ENCODE measurements at regions not wholly inside any gene's neighbourhood (a gene's known extent, or its start where the extent isn't known, plus 50 kb on each side); places are given as distances from the start of the nearest gene placed in this dataset.
"Not testable (repeated sequence)": the region's sequence is repeated elsewhere in the genome, so short reads cannot be mapped to it uniquely, and the experiment has no call there.

DNA sequence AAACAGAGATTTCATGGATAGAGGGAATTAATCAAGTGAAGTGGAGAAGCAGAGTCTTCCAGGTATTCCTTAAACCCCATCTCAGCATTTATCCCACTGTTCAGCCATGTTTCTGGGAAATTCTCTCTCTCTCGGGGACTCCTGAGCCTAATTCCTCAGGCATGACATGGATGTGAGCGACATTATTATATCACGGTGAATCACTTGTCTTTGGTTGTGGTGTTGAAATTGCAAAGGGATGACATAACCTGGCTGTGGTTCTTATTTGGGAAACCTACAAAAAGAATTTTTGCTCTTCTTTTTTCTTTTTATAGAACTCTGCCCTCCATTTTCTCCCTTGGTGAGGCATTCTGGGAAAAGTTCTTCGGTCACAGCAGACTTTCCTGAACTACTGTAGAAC, 457.9 kb upstream of the PTGER4 start:
- DNase-seq (ENCODE audit: low spot score) = no peak

GRCh38 chr5:40221255-40221654, 458.5 kb upstream of the PTGER4 start:
- no peak for DNase-seq (ENCODE audit: low spot score)

- no peak for DNase-seq (ENCODE audit: low spot score)
Observed at GRCh38 chr5:40220260-40220659, 459.5 kb upstream of the PTGER4 start.

GRCh38 chr5:40217553-40217952, 462.2 kb upstream of the PTGER4 start:
- no peak for DNase-seq (ENCODE audit: low spot score)

DNA sequence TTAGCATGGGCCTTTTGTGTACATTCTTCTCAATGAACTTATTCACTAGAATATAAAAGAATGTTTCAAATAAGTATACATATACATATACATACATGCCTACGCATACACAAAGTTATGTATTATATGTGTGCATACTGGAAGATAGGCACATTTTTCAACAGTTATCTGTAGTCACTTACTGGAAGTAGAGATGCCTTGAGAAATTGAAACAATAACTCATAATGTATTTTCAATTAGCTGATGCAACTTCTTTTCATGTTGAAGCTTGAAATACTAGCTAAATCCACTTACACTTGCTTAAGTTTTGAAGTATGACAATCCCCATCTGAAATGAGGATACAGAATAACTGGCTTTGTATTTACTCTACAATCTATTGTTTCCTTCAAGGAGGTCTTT, 469.0 kb upstream of the PTGER4 start:
- no peak for DNase-seq (ENCODE audit: low spot score)

DNA sequence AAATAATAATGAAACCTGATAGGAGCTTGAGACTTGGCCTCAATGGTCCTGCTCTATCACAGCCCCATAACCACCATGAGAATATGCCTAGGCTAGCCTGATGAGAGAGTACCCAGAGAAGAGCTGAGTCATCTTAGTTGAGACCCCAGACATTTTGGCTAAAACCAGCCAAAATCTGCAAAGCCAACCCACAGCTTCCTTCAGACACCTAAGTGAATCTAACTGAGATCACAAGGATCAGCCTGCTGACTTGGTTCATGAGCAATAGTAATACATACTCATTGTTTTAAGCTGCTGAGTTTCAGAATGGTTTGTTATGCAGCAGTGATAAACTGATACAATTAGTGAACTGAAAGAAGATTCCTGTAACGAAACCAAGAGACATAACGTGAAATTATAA, 473.7 kb upstream of the PTGER4 start:
- no peak for DNase-seq (ENCODE audit: low spot score)

- DNase-seq (ENCODE audit: low spot score) = no peak
Observed at GRCh38 chr5:40204144-40204543, 475.6 kb upstream of the PTGER4 start.

DNA sequence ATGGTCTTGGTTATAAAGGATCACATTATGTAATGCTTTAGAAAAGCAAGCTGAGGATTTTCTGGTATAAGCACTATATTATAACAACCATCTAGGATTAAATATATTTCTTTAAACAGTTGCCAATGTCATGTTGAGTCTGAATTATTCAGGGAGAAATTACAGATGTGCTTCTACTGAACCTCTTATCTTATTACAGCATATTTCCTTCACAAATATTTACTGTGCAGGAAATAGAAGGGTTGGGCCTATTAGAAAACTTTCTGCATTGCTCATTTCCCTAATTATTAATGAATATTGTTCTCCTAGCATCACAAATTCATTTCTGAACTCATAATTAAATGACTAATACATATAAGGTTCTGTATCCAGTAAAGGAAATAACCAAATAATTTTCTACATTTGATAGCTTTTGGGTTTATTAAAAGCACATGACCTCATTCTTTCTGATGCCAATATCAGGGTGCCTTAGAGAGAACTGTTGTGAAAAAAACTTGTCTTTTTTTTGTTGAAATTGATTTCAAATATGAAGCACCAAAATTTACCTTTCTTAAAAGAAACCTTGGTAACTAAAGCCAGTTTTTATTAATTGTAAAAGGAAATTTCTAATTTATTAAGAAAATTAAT, 476.8 kb upstream of the PTGER4 start:
- DNase-seq (ENCODE audit: low spot score) = no peak

GRCh38 chr5:40198736-40199135, 481.0 kb upstream of the PTGER4 start:
- no peak for DNase-seq (ENCODE audit: low spot score)

DNA sequence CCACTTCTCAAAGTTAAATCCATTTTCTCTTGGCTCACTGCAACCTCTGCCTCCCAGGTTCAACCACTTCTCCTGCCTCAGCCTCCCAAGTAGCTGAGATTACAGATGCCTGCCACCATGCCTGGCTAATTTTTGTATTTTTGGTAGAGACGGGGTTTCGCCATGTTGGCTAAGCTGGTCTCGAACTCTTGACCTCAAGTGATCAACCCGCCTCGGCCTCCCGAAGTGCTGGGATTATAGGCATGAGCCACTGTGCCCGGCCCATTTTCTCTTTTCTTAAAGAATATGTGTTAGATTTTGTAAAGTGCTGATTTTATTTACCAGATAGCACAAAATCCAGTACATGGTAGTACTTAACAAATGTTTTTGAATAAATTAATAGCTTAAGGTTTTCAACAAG, 484.1 kb upstream of the PTGER4 start:
- DNase-seq (ENCODE audit: low spot score) = not testable (repeated sequence)

GRCh38 chr5:40191150-40191549, 488.6 kb upstream of the PTGER4 start:
- no peak for DNase-seq (ENCODE audit: low spot score)

GRCh38 chr5:40172721-40173120, 507.0 kb upstream of the PTGER4 start:
- DNase-seq (ENCODE audit: low spot score) = no peak

DNA sequence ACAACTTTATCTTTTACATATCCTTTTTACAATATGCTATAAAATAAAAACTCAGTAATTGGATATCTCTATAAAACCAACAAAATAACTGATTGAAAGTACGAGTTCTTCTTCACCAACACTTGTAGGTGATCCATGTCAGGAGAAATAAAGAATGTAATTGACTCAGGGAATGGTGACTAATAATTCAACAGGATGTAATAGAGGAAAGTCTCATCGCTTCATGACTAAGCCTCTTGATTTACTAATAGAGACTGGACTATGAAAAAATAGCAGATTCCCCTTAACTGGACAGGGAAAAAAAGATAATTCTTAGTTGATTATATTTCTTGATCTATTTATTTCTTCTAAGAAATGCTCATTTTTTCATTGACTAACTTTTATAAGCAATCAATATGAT, 507.7 kb upstream of the PTGER4 start:
- no peak for DNase-seq (ENCODE audit: low spot score)

DNA sequence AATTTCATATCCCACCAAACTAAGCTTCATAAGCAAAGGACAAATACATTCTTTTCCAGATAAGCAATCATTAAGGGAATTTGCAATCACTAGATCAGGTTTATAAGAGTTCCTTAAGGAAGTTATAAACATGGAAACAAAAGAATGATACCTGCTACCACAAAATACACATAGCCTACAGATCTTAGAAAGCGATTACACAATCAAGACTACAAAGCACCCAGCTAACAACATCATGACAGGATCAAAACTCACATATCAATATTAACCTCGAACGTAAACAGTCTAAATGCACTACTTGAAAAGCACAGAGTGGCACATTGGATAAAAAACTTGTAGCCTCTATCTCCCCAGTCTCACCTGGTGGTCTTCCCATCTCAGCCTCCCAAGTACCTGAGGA, 512.4 kb upstream of the PTGER4 start:
- DNase-seq (ENCODE audit: low spot score) = no peak

GRCh38 chr5:40166802-40167201, 512.9 kb upstream of the PTGER4 start:
- no peak for DNase-seq (ENCODE audit: low spot score)

- DNase-seq (ENCODE audit: low spot score) = no peak
Observed at GRCh38 chr5:40165789-40166728, 513.7 kb upstream of the PTGER4 start.

DNA sequence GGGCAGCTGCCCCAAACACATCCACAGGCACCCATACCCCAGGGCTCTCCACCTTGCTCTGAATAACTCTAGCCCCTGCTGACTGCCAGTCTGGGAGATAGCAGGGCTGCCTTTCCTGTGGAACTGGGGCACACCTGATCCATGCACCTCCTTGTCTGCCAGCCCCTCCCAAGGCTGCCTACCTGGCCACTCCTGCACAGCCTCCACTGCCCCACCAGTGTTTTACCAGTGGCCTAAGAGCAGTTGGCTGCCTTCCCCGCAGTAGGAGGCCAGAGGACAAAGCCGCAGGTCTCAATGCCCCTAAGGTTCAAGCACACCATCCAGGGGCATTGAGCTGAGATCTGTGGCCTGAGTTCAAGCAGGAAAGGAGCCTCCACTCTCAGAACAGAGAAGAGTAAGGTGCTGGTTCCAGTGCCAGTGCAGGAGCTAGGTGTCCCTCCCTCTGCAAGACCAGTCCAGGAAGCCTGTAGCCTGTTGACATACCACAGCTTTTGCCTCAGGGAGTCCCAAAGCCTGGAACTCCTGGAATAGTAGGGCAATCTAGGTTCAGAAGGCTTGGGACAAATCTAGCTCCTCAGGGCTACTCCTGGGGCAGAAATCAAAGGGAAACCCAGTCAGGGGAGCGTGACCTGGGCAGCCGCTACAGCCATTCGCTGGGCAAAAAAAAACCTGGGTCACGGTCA, 514.5 kb upstream of the PTGER4 start:
- no peak for DNase-seq (ENCODE audit: low spot score)

DNA sequence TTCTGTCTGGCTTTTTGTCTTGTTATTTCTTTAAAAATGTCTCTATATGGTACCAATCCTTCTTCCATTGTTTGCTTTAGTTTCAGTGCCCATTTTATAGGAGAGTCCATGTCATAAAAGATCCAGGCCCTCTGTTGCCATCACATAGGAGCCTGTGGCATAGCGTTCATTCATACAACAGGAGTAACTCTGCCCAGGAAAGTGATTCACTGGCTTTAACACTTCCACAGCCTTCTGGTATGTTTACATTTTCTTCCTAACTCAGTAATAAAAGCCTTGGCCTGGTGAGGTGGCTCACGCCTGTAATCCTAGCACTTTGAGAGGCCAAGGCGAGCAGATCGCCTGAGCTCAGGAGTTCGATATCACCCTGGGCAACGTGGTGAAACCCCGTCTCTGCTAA, 519.3 kb upstream of the PTGER4 start:
- DNase-seq (ENCODE audit: low spot score) = no peak

GRCh38 chr5:40154194-40154593, 525.5 kb upstream of the PTGER4 start:
- no peak for DNase-seq (ENCODE audit: low spot score)

GRCh38 chr5:40150896-40151295, 528.8 kb upstream of the PTGER4 start:
- no peak for DNase-seq (ENCODE audit: low spot score)

DNA sequence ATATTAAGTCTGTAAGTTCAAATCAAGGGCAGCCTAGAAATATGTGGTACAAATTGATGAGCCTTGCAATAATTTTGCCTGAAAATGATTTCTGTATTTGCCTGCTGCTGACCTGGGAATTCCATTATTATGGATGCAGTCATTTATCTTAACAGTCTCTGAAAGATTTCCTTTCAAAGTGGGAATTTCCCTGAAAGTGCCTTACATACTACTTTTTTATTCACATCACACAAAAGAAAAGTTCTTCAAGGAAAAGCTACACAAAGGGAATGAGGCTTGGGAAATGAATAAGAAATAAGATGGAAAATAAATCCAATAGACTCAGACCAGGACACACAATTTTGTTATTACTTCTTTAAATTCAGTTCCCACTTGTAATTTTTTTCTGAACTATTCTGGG, 537.8 kb upstream of the PTGER4 start:
- no peak for DNase-seq (ENCODE audit: low spot score)

DNA sequence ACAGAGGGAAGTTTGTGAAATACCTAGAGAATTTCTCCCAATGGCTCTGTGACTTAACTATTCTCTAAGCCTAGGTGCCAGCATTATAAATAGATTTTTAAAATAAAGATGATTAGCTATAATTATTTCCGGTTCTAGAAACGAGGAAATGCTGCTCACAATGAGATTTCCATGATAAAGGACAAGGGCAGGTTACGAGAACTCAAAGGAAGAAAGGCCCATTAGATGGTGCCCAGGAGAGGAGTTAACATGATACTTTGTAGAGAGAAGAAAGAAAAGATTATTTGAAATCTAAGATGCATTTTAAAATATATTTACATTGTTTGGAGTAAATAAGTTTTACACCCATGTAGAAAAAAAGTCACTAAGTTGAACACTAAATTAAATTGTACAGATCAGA, 538.3 kb upstream of the PTGER4 start:
- no peak for DNase-seq (ENCODE audit: low spot score)

DNA sequence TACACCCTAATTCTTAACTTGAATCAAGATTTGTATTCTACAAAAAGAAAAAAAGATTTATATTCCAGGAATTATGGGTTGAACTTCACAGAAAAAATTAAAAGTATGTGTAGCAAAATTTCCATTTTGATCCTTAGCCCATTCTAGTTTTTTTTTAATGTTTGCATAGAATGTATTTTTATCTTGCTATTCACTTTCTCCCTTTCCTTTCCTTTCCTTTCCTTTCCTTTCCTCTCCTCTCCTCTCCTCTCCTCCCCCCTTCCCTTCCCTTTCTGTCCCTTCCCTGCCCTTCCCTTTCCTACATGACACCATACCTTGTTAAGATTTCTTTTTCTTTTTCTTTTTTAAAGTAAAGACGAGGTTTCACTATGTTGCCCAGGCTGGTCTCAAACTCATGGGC, 542.5 kb upstream of the PTGER4 start:
- no peak for DNase-seq (ENCODE audit: low spot score)
